ENCODE measurements at regions not wholly inside any gene's neighbourhood (a gene's known extent, or its start where the extent isn't known, plus 50 kb on each side); places are given as distances from the start of the nearest gene placed in this dataset.

DNA sequence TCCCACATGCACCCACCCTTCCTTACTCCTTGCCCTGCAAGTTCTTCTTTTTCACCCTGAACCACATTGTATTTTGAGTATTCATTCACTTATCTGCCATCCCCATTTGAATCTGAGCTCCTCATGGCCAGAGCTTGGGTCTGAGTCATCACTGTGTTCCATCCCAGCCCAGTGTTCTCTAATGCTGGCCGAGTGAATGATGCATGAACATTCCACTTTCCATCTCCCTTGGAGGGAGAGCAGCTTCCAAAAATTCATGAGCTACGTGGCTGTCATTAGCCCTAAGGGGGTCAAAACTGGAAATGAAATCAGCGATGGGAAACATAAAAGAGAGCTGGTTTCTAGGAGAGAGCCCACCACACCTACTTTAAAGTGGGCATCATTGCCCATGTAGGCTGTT, 187.0 kb upstream of the USP24 start:
- TF ChIP-seq, protein P1, sequence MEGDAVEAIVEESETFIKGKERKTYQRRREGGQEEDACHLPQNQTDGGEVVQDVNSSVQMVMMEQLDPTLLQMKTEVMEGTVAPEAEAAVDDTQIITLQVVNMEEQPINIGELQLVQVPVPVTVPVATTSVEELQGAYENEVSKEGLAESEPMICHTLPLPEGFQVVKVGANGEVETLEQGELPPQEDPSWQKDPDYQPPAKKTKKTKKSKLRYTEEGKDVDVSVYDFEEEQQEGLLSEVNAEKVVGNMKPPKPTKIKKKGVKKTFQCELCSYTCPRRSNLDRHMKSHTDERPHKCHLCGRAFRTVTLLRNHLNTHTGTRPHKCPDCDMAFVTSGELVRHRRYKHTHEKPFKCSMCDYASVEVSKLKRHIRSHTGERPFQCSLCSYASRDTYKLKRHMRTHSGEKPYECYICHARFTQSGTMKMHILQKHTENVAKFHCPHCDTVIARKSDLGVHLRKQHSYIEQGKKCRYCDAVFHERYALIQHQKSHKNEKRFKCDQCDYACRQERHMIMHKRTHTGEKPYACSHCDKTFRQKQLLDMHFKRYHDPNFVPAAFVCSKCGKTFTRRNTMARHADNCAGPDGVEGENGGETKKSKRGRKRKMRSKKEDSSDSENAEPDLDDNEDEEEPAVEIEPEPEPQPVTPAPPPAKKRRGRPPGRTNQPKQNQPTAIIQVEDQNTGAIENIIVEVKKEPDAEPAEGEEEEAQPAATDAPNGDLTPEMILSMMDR (IDR thresholded peaks at IDR 0.05), result no peak
- TF ChIP-seq EP300 (IDR thresholded peaks at IDR 0.05) (no peak), POLR2A (IDR thresholded peaks at IDR 0.05) (no peak)

Data from ovary (tissue), 3 donors.